Dedifferentiated amniotic fluid mesenchymal stem cell (primary cell): ENCODE measurements at regions not wholly inside any gene's neighbourhood (a gene's known extent, or its start where the extent isn't known, plus 50 kb on each side); places are given as distances from the start of the nearest gene placed in this dataset.

Experiments
- DNase-seq: peaks from one replicate; pipeline ENCODE4 v3.0.0-alpha.2; 2016; ENCODE audit errors: extremely low spot score

DNA sequence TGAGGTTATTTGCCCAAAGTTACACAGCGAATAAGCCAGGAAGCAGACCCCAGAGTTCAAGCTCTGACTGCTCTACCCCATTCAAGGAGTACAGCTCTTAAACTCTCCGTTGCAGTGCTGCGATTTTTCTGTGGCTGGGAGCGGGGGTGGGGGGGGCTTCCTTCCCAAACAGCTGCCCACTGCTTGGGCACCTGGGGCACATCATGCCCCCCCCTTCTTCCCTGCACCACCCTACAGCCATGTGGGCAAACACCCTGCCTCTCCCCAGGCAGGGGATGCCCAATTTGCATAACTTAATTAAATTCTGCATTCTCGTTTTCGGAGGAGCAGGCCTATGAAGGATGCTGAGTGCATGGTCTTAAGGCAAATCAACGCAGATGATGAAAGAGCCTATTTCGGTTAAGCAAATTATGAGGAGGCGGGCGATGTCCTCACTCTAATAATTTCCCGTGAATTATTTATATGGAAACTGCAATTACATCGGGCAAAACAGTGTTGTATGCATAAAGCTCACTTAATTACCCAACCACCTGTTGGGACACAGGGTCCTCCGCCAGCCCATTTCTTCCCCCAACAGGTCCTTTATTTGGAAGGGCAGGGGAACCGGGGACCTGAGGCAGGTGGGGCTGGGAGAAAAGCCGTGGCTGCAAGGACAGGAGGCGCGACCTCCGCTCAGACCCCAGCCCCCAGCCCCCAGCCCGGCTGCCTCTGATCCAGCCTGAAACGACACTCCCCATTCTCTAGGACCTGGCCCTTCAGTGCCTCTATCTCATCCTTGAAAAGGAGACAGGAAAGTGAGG lies 610.5 kb downstream of the BUD13 start:
- no peak for DNase-seq

DNA sequence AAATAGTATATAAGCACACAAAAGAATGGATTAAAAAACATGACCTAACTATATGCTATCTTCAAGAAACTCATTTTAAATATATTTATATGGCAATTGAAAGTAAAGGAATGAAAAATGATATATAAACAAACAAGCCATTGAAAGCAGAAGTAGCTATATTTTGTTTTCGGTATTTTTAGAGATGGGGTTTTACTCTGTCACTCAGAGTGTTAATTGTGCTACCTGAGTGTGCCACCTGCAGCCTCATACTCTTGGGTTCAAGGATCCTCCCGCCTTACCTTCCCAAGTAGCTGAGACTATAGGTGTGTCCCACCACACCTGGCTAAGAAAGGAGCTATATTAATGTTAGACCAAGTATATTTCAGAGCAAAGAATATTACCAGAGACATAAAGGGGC lies 624.1 kb downstream of the BUD13 start:
- DNase-seq: no peak

DNA sequence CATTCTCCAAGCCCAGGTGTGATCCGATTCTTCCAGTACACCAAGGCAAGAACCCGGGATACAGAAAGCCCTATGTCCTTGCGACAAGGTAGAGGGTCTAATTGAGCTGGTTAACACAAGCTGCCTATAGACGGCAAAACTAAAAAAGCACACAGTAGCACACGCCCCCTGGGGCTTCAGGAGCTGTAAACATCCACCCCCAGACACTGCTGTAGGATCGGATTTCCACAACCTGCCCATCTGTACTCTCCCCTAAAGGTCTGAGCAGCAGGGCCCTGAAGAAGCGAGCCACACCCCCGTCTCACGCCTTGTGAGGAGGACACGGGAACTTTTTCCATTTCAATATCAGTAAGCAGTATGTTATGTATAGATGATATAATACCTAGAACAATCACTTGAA lies 624.7 kb downstream of the BUD13 start:
- no peak for DNase-seq

DNA sequence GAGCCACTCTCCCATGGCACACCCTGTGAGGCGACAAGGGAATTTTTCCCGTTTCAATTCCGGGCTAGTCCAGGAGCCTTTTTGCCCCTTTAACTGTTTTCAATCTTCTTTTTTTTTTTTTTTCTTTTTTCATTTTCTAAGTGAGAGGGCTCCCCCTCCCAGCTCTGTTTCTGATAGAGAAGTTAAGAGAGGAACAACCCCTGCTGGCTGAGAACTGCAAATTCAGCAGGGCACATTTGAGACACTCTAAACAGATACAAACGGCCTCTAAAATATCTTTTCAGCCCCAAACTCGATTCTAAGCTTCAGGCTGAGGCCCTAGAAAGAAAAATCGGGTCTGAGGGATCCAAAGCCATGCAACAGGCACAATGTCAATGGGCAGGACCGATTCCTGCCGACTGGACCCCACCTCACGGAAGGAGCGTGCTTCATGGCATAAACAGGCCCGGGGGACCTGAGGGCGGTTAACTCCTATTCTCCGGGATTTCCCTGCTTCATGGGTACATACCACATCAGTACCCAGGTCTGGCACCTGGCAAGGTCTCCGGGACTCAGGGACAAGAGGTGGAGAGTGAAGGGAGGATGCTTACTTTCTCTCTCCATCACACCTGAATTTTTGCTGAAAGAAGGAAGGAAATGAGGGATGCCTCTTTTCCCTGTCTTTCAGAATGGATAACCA lies 627.5 kb downstream of the BUD13 start:
- DNase-seq: no peak

DNA sequence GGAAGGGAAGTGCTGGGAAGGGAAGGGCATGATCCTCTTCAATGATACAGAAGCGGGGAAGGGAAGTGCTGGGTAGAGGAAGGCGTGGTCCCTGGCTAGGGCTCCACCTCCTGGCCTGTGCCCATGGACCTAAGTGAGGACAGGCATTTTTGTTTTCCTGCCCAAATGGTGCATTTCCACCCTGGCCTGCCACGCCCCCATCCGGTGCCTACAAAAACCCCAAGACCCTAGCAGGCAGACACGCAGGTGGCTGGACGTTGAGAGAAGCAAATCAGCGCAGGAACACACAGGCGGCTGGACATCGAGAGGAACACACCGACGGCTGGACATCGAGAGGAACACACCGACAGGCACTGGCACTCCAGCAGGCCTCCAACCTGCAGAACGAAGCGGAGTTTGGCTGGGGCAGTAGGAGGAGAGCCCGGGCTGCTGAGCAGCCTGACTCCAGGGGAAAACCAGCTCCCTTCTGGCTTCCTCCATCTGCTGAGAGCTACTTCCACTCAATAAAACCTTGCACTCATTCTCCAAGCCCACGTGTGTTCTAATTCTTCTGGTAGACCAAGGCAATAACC lies 628.3 kb downstream of the BUD13 start:
- DNase-seq: no peak

DNA sequence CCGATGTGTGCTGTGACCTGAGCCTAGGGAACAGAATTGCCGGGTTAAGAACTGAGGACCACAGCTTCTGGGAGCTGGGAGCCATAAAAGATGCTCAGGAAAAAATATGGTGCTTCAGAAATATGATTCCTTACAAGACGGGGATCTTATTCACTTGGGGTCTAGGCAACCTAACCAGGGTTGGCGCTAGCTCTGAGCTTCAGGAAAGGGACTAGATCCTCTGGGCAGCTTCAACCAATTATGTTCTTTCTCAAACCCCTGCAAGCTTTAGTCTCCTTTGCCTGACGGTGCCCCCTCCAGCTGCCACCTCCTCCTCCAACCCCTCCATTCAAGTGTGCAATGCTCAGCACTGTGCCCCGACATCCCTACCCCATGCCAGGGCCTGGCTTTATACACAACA lies 634.1 kb upstream of the CADM1 start:
- DNase-seq: no peak

DNA sequence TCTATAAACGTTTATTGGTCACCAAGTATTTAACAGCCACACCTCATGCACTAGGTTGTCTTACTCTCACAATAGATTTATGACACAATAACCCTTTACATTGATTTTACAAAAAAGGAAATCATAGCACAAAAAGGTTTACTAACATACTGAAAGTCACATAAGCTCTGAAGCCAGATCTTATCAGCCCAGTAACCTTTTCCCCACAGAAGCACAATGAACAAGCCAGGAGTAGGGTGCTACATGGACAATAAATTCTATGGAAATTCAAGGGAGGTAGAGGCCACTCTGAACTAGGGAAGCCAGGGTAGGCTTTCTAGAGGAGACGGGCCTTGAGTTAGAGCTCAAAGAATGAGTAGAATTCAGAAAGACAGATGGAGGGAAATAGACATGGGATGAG lies 633.5 kb upstream of the CADM1 start:
- no peak for DNase-seq

DNA sequence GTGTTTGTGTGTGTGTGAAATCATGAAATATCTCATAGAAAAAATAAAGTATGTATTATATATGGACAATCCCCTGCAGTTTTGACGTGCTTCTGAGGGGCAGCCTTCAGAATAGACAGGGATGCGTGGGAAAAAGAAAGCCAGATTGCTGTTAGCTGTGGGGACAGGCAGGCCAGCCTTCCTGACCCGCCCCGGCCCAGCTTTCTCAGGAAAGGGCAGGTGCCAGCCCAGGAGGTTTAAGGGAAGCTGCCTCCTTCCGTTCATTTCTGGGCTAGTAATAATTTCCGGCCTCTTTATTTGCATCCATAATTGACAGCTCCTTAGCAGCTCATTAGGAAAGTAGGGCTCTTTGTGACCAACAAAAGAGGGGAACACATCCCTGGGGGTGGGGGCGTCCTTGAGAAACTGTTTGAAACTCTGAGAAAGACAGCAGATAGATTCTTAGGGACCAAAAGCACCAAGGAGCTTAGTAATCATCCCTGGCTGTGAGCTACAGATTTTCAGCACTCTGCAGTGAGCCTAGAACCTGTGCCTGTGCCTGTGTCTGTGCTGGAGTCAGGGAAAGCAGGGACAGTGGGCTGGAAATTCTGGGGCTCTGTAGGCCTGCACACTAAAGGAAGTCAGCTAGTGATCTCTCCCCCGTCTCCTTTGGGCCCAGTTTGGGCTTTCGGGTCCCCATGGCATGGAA lies 632.9 kb upstream of the CADM1 start:
- DNase-seq: no peak

DNA sequence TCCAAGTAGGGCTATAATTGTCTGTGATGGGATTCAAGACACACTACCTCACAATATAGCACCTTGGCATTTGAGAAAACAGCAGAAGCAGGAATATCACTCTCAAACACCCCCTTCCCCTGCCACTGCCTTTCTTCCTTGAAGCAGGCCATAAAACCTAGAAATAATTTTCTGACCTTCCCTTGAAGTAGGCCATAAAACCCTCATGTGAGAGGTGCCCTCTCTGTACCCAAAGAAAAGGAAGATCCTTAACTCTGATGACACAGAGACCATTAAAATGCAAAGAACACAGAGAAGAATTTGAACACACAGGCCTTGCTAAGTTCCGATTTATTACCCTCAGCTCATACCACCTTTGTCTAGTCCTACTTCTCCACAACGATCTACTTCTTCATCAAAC lies 631.7 kb upstream of the CADM1 start:
- no peak for DNase-seq

DNA sequence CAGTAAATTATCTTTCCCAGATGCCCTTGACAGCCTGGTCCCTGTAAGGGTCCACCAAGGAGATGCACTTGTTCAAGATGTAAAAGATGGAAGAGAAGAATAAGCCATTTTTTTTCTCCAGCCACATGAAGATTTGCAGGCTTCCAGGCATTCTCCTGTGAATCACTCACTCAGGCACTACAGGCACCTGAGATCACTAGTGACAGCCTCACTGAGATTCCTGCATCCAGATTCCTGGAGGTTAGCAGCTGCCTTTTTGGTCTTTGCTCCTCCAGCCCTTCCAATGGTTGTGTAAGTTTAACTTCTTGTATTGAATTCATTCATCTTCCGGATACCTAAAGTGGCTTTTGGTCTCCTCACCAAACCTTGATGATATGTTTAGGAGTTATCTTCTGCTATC lies 630.2 kb upstream of the CADM1 start:
- DNase-seq: no peak

DNA sequence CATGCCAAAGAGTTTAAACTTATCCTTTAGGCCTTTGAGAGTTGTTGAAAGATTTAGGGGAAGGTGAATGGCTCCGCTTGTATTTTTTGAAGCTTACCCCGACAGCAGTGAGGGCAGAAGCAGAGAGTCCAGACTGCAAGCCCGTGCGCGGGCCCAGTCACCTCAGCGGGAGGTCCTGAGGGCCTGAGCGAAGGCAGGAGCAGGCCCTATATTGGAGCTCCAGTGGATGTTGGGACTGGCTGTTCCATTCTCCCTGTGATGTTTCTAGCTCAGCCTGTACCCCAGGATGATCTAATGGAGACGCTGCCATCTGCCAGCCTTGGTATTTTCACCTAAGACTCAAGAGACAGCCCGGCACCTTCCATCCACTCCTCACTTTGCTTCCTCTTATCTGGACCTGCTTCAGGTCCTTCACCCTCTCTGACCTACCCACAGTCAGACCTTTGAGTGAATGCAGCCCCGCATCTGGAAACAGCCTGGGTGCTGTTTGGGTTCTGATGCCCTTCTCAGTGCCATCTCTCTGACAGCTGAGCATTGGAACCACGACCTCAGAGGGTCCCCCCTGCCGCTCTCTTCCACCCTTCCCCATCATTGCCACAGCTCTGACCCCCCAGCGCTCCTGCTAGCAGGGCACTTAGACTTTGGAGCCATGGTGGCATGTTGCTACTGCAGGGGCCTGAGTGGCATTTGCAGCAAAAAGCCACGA lies 628.2 kb upstream of the CADM1 start:
- no peak for DNase-seq

DNA sequence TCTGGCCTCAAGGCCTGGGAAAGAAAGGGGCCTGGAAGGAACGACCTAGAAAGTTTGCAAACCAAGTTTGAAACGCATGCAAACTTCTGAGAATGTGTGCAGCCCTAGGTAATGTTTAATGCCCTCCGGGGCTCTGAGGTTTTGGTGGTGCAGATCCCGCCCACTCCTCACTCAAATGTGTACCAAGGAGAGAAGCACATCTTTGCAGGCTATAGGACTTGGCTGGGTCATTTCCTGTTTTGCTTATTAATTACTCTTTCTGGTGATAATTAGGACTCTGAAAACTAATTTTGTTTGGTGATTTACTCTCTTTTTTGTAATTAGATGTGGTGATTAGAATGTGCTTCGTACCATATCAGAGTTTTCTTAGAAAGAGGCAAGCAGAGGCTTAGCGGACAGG lies 625.9 kb upstream of the CADM1 start:
- DNase-seq: no peak

DNA sequence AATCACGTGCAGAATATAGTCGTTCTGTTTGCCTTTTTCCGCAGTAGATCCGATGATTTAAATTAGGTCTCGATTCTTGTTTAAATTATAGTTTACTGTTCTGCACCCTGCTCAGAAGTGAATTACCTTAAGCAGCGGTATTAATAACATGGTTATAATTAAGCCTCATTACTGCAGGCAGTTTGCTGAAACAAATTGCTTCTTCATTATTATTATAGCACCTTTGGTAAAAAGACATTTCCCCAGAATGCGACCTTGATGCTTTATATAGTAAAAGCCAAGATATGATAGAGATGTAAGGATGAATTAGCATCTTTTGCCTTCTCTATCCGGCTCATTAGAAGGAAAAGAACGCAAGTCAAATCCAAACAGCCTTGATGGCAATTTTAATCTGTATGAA lies 625.2 kb upstream of the CADM1 start:
- DNase-seq: no peak

DNA sequence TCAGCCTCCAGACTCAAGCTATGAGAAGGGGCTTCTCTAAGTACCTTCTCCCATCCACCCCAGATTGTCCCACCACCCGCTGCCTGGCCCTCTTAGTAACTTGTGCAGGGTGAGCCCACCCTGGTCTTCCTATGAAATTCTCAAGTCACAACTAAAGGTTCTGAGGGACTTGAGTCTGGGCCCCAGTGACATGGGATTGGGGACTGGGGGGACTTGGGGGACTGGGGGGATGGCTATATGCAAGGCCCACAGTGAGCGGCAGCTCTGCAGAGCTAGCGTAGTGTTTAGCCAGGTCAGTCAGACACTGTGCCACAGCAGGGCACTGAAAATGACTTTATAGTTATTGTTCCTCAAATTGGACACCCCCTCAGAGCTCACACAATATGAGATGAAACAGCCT lies 622.3 kb upstream of the CADM1 start:
- no peak for DNase-seq

DNA sequence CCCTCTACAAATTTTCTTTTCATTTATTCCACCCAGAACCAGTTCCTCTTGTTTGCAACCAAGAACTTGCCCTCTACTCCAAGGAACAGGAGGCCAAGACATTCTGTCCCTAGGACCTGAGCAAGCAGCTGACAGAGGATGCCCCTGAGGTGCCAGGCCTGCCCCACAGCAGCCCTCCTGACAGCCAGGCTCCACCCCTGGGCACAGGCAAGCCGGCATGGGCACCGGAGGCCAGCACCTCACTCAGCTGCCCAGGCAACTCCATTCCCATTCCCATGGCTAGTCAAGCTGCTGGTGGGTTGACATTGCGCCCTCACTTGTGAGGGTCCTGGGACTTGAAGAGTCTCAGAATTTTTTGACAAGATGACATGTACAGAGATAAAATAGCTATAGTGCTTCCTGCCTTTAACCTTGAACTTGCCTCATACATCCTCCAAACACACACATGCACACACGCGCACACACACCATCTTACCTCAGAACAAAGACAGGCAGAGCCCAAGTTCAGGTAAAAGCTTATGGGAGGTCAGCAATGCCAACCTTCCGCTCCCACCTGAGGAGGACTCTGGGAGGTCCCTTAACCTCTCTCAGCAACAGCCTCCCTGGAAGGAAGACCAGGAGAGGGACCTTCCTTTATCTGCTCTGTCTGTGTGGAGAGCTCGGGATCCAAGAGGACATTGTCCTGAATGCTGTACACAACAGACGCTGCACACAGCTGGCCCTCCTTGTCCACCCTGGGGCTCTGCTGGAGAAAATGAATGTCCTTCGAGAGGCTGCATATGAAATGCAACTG lies 620.9 kb upstream of the CADM1 start:
- no peak for DNase-seq

DNA sequence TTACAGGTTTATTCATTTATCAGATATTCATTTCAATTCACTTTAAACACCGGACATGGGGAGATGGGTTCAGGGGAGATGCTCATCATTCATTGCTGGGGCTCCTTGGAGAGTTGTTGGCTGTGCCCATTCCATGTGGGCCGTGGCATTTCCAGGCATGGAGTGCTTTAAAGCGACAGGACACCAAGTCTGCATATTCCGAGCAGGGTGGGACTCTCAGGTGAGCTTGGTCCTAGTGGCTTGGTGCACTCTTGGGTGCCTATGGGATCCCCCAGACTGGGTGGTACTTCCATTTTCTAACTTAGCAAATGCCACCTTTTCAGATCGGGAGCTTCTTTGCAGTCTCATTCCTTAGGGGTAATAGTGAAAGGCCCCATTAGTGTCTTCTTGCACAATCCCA lies 619.5 kb upstream of the CADM1 start:
- DNase-seq: no peak

DNA sequence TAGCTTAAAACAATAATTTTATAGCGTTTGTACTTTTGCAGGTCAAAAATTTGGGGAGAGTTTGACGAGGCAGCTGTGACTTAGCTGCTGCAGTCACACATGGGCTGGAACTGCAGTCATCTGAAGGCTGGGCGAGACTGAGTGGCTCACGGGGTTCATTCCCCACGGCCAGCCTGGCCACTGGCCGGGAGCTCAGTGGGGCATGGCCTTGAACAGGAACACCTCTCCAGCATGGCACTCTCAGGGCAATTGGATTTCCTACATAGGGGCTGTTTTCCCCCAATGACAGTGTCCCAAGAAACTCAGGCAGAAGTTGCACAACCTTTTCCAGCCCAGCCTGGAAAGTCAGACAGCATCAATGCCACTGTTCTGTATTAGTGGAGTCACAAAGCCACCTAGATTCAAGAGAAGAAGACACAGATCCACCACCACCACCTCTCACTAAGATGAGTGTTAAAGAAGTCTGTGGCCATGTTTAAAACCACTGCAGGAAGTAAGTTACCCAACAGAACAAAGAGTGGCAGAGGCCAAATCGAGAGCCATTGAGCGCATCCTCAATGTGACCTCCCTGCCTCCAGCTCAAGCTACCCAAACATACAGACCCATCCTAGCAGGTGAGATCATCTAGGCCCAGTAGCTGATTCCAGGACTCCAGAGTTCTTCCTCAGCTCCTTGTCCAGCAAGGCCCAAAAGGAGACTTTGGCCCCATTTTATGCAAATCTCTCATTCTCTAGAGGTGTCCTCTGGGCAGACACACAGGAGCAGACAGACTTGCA lies 618.7 kb upstream of the CADM1 start:
- DNase-seq: no peak

DNA sequence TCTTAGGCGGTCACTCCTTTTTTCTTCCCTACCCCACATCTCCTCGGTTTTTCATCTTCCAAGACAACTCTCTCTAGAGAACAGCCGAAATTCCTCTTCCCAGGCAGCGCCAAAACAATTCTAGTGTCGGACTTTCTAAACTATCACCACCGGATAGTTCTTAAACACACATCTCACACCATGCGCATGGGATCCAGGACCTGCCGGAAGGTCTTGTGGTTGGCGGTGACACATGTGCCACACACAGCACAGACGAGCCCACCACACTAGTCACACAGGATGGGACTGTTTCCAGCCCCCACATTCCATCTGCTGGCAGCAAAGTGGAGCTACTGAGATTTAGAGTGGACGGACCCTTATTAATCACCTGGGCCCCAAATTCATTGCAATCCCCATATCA lies 614.9 kb upstream of the CADM1 start:
- no peak for DNase-seq

DNA sequence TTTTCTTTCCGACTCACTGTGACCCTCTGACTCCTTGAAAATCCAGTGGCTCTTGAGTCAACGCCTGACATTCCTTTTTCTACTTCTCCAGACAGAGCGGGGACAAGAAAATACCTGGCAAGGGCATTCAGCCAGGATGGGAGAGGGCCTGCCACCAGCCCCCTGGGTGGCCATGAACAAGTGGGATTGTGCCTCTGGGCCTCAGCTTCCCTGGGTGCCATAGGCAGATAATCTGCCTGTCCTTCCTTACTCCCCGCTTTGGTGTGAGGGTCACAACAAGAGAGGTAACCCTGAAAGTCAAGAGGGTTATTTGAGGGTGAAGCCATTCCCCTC lies 613.9 kb upstream of the CADM1 start:
- DNase-seq: no peak

DNA sequence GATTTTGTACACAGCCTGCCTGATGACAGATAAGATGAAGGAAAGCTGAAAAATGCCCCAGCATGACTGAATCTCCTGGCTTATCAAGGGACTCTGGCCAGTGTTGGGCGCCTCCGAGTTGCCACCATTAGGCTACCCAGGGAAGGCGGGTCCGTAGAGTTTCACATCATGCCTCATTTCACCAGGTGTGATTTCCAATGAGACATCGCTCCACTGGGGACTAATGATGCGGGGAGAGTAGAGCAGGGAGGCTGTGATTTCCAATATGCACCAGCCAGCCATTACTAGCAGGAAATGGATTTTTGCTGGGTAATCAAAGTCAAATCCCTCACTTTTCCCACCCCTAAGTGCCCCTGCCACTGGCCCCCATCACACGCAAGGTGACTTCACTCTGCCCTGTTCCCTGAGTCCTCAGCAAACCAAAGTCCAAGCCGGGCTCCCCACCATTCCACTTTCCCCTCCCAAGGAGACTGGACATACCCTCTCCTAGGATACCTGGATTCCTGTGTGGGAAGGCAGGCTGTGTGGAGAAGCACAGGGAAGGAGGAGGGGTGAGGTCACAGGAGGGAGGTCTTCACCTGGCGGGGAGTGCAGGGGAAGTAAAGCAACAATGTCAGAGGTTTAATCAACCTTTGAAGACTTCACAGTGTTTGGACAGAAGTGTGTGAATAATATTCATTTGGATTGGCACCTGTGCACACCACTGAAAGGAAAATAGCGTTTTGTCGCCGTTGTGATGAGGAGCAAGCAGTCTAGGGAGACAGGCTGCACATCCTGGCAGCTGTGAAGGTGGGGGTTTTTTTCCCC lies 613.3 kb upstream of the CADM1 start:
- DNase-seq: no peak
